Ectodermal cell (in vitro differentiated cells): ENCODE measurements at regions not wholly inside any gene's neighbourhood (a gene's known extent, or its start where the extent isn't known, plus 50 kb on each side); places are given as distances from the start of the nearest gene placed in this dataset.

Experiments used
- H3K27ac ChIP-seq: 2 replicates; pipeline ENCODE4 v1.7.0; 2013; ENCODE audit warnings: mild to moderate bottlenecking, low read depth, low read length; ENCODE audit not compliant: insufficient read depth, poor library complexity, severe bottlenecking
- H3K27me3 ChIP-seq: 2 replicates; pipeline ENCODE4 v1.7.0; 2013; ENCODE audit warnings: mild to moderate bottlenecking, low read length; ENCODE audit not compliant: insufficient read depth, control insufficient read depth, poor library complexity, severe bottlenecking
- H3K36me3 ChIP-seq: one replicate; pipeline ENCODE4 v1.7.0; 2013; ENCODE audit warnings: low read length; ENCODE audit not compliant: control insufficient read depth, insufficient read depth
- H3K4me1 ChIP-seq: one replicate; pipeline ENCODE4 v1.7.0; 2013; ENCODE audit warnings: low read length; ENCODE audit not compliant: control insufficient read depth, insufficient read depth
- H3K4me3 ChIP-seq: 2 replicates; pipeline ENCODE4 v1.7.0; 2013; ENCODE audit warnings: low read depth, low read length, control low read depth; ENCODE audit not compliant: insufficient read depth
- H3K9me3 ChIP-seq: 2 replicates; pipeline ENCODE4 v1.7.0; 2013; ENCODE audit warnings: mild to moderate bottlenecking, low read length, moderate library complexity; ENCODE audit not compliant: control insufficient read depth
- WGBS, 2 experiments: methylation state at CpG; one replicate each; pipeline ENCODE4 v1.1.7; 2013; ENCODE audit warnings: missing lambda C conversion rate in 2 of 2; 5-methylcytosine and 5-hydroxymethylcytosine counted together

DNA sequence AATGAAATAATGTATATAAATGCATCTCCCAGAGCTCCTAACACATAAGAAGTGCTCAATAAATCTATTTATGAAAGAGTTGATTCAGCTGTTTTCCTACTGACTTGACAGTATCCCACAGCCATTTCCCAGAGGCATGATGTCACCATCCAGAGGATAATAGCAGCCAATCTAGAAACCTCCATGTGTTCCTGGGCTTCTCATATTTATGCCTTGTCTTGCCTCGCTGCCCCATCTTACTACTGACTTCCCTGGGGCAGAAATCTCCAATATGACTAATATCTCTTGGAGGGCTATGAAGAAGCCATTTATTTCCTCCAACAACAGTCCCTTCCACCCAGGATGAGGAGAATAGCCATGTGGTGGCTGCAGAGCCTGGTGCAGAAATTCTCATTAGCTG is 115.4 kb upstream of the NAV2 start:
- WGBS, 2 experiments, result 88 to 90% methylated on average over 1 of the region's 1 CpG
- H3K4me3 ChIP-seq, result no peak overlapping the region
- H3K36me3 ChIP-seq, result no peaks in the 10 kb centered on the region
- no peaks in the 10 kb centered on the region for H3K4me1 ChIP-seq
- H3K27me3 ChIP-seq, result no peaks in the 10 kb centered on the region
- no peaks in the 10 kb centered on the region for H3K9me3 ChIP-seq
- H3K27ac ChIP-seq, result no peak overlapping the region

GRCh38 chr11:19595840-19596751 is 116.5 kb upstream of the NAV2 start:
- no peaks in the 10 kb centered on the region for H3K27me3 ChIP-seq
- H3K27ac ChIP-seq, result no peak overlapping the region

GRCh38 chr11:19595499-19595839 is 117.2 kb upstream of the NAV2 start:
- no peaks in the 10 kb centered on the region for H3K9me3 ChIP-seq
- H3K4me1 ChIP-seq, result no peaks in the 10 kb centered on the region
- no peaks in the 10 kb centered on the region for H3K27me3 ChIP-seq
- no peak overlapping the region for H3K4me3 ChIP-seq
- no peak overlapping the region for H3K27ac ChIP-seq
- no peaks in the 10 kb centered on the region for H3K36me3 ChIP-seq
- 90 to 98% methylated on average over 2 of the region's 2 CpGs for WGBS, 2 experiments

More at GRCh38 chr11:19595840-19596751, 116.5 kb upstream of the NAV2 start:
- no peaks in the 10 kb centered on the region for H3K4me1 ChIP-seq
- no peak overlapping the region for H3K4me3 ChIP-seq
- H3K36me3 ChIP-seq, result no peaks in the 10 kb centered on the region
- WGBS, 2 experiments, result 93% methylated on average over 11 to 12 of the region's 12 CpGs
- no peaks in the 10 kb centered on the region for H3K9me3 ChIP-seq

GRCh38 chr11:19594326-19594725 is 118.3 kb upstream of the NAV2 start:
- Histone ChIP-seq H3K27ac (no peak overlapping the region), H3K36me3 (no peaks in the 10 kb centered on the region), H3K4me1 (no peaks in the 10 kb centered on the region), H3K4me3 (no peak overlapping the region), H3K9me3 (no peaks in the 10 kb centered on the region), H3K27me3 (no peaks in the 10 kb centered on the region)
- 94 to 96% methylated on average over 4 of the region's 4 CpGs for WGBS, 2 experiments

DNA sequence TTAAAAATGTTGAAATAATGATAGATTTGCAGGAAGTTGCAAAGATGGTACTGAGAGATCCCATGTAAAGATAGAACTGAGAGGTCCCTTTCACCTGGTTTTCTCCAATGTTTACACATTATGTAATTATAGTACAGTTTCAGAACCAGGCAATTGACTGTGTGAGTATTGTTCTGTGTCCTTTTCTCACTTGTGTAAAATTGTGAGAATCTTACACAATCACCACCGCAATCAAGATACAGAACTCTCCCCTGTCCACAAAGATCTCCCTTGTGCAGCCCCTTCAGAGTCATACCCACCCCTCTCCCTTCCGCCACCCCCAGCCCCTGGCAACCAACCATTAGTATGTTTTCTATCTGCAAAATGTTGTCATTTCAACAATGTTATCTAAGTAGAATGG is 119.8 kb upstream of the NAV2 start:
- no peak overlapping the region for H3K4me3 ChIP-seq
- WGBS, 2 experiments, result 88 to 93% methylated on average over 1 to 2 of the region's 2 CpGs

GRCh38 chr11:19589567-19590260 is 122.9 kb upstream of the NAV2 start:
- no peaks in the 10 kb centered on the region for H3K9me3 ChIP-seq
- H3K27me3 ChIP-seq, result no peaks in the 10 kb centered on the region
- no peaks in the 10 kb centered on the region for H3K4me1 ChIP-seq
- no peak overlapping the region for H3K27ac ChIP-seq
- H3K36me3 ChIP-seq, result no peaks in the 10 kb centered on the region
- no peak overlapping the region for H3K4me3 ChIP-seq
- WGBS, 2 experiments, result 93 to 94% methylated on average over 8 to 10 of the region's 10 CpGs

More for the DNA sequence above, 119.8 kb upstream of the NAV2 start:
- Histone ChIP-seq H3K36me3 (no peaks in the 10 kb centered on the region), H3K27me3 (no peaks in the 10 kb centered on the region), H3K27ac (no peak overlapping the region), H3K9me3 (no peaks in the 10 kb centered on the region), H3K4me1 (no peaks in the 10 kb centered on the region)

GRCh38 chr11:19587979-19588378 is 124.7 kb upstream of the NAV2 start:
- 94 to 100% methylated on average over 1 of the region's 1 CpG for WGBS, 2 experiments
- Histone ChIP-seq H3K4me1 (no peaks in the 10 kb centered on the region), H3K27me3 (no peaks in the 10 kb centered on the region), H3K9me3 (no peaks in the 10 kb centered on the region), H3K4me3 (no peak overlapping the region), H3K27ac (no peak overlapping the region), H3K36me3 (no peaks in the 10 kb centered on the region)

DNA sequence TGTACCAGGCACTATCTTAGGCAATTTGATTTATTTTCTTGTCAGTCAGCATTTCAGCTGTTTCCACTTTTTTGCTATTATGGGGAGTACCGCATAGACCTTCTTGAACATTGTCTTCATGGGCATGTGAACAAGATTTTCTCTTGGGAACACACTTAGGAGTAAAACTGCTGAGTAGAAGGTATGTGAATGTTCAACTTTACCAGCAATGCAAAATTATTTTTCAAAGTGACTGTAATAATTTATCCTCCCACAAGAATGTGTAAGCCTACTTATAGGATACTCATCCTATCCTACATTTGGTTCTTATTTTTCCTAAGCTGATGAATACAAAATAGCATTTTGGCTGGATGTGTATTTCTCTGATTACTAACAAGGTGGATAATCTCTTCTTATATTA is 132.0 kb upstream of the NAV2 start:
- H3K27ac ChIP-seq, result no peak overlapping the region
- no peaks in the 10 kb centered on the region for H3K9me3 ChIP-seq
- no peaks in the 10 kb centered on the region for H3K36me3 ChIP-seq
- H3K4me1 ChIP-seq, result peaks cover 4% of the 10 kb centered on the region
- WGBS, 2 experiments, result 85 to 94% methylated on average over 1 of the region's 1 CpG
- no peak overlapping the region for H3K4me3 ChIP-seq
- no peaks in the 10 kb centered on the region for H3K27me3 ChIP-seq

DNA sequence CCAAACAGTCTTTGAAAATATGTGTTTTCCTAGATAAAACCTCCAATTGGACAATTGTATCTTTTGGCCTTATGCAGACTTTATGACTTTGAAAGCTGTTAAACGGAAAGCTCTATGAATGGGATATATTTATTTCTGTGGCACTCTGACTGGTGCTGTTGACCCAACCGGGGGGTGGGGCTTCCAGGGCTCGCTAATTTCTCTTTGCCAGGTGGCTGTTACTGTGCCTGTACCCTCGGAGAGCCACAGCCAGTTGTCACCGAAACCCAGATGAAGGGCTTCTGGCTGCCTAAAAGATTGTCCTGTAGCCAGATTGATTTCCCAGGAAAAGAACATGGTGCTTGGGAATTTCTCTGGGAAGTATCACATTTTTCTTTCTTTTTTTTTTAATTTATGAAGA is 132.7 kb upstream of the NAV2 start:
- Histone ChIP-seq H3K27me3 (no peaks in the 10 kb centered on the region), H3K36me3 (no peaks in the 10 kb centered on the region), H3K9me3 (no peaks in the 10 kb centered on the region), H3K4me3 (no peak overlapping the region), H3K4me1 (peaks cover 4% of the 10 kb centered on the region), H3K27ac (no peak overlapping the region)
- WGBS, 2 experiments, result 94 to 95% methylated on average over 5 of the region's 5 CpGs

- Histone ChIP-seq H3K4me3 (no peak overlapping the region), H3K27ac (no peak overlapping the region), H3K9me3 (no peaks in the 10 kb centered on the region), H3K4me1 (peaks cover 4% of the 10 kb centered on the region), H3K36me3 (no peaks in the 10 kb centered on the region), H3K27me3 (no peaks in the 10 kb centered on the region)
- WGBS, 2 experiments, result 96 to 97% methylated on average over 2 of the region's 2 CpGs
These were observed 133.8 kb upstream of the NAV2 start for GRCh38 chr11:19578871-19579270.
